ENCODE measurements at regions not wholly inside any gene's neighbourhood (a gene's known extent, or its start where the extent isn't known, plus 50 kb on each side); places are given as distances from the start of the nearest gene placed in this dataset.

- no peak for TF ChIP-seq CTCF (IDR thresholded peaks at IDR 0.05; ENCODE audit: insufficient read depth, low read length, poor library complexity, severe bottlenecking)
- TF ChIP-seq EZH2phosphoT487 (conservative IDR thresholded peaks at IDR 0.05; ENCODE audit: low read length): no peak
Measured at GRCh38 chr4:38242101-38242500, 281.9 kb downstream of the PTTG2 start.

All from SU-DHL-6 (cell line).